Naive thymus-derived CD8-positive, alpha-beta T cell (primary cell): ENCODE measurements at regions not wholly inside any gene's neighbourhood (a gene's known extent, or its start where the extent isn't known, plus 50 kb on each side); places are given as distances from the start of the nearest gene placed in this dataset.

Experiments used
- ATAC-seq, 2 donors: fragments of 150-1000 bp; cut with Tn5 transposase in 1 of 2; sonication (Bioruptor Pico), chemical (Tn5 transposase) in 1 of 2; 1 replicate in 1 of 2; 2 replicates in 1 of 2; pipeline ENCODE4 v1.10.0; 2021; ENCODE audit warnings: mild to moderate bottlenecking in 2 of 2, moderate library complexity in 2 of 2
- POLR2A ChIA-PET: fragments of 350-600 bp; sonication (Branson Sonifier 250); formaldehyde crosslinking; loops from one replicate; lab custom pipeline; 2021; ENCODE audit warnings: antibody characterized with exemption; lab: Charles Lee
- DNase-seq, 10 donors: peaks; one replicate each; pipeline versions ENCODE4 v3.0.0 to v3.0.0-alpha.2; 2020 to 2022
- H3K27ac Mint-ChIP-seq, 10 donors: one replicate each; pipeline ENCODE4 v1.8.0; 2020 to 2022; ENCODE audit warnings: mild to moderate bottlenecking in 10 of 10, mixed read lengths in 10 of 10, moderate library complexity in 4 of 10, inconsistent platforms in 1 of 10
- H3K27me3 Mint-ChIP-seq, 5 donors: one replicate each; pipeline ENCODE4 v1.8.0; 2021 to 2022; ENCODE audit warnings: mixed read lengths in 5 of 5
- H3K36me3 Mint-ChIP-seq, 3 donors: one replicate each; pipeline ENCODE4 v1.8.0; 2020 to 2022; ENCODE audit warnings: mixed read lengths in 3 of 3, mild to moderate bottlenecking in 2 of 3, inconsistent platforms in 1 of 3
- H3K4me1 Mint-ChIP-seq, 4 donors: one replicate each; pipeline ENCODE4 v1.8.0; 2021 to 2022; ENCODE audit warnings: mixed read lengths in 4 of 4
- H3K4me3 Mint-ChIP-seq, 10 donors: one replicate each; pipeline ENCODE4 v1.8.0; 2020 to 2022; ENCODE audit warnings: mild to moderate bottlenecking in 10 of 10, mixed read lengths in 10 of 10, moderate library complexity in 6 of 10, inconsistent platforms in 1 of 10
- H3K9me3 Mint-ChIP-seq, 9 donors: one replicate each; pipeline ENCODE4 v1.8.0; 2020 to 2022; ENCODE audit warnings: mixed read lengths in 9 of 9, mild to moderate bottlenecking in 3 of 9, inconsistent platforms in 1 of 9, moderate library complexity in 1 of 9

DNA sequence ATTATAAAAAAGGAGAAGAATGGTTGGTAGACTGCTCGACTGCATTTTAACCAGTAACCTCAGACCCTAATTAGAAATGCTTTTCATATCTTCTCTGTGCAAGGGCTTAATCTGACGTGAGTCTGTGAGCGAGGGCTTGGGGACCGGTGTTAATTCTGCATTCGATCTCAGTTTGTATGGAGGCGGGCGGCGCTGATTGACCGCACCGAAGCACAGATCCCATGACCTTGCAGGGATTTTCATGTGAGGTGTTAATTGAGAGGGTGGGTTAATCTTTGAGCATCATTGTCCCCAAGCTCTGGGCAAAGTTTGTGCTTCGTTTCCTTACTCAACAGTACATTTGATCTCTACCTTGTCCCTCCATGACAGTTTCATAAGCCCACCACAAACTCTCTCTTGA lies 250.9 kb downstream of the NR2F2 start:
- ATAC-seq (no peak), DNase-seq (no peak)
- H3K27ac Mint-ChIP-seq = no peak overlapping the region
- peaks cover 0 to 11% (median 5%) of the 10 kb centered on the region in 5 donors for H3K27me3 Mint-ChIP-seq
- H3K9me3 Mint-ChIP-seq = no peaks in the 10 kb centered on the region
- no peaks in the 10 kb centered on the region for H3K36me3 Mint-ChIP-seq
- H3K4me3 Mint-ChIP-seq = no peak overlapping the region
- POLR2A ChIA-PET = no interaction called here
- H3K4me1 Mint-ChIP-seq = no peaks in the 10 kb centered on the region

DNA sequence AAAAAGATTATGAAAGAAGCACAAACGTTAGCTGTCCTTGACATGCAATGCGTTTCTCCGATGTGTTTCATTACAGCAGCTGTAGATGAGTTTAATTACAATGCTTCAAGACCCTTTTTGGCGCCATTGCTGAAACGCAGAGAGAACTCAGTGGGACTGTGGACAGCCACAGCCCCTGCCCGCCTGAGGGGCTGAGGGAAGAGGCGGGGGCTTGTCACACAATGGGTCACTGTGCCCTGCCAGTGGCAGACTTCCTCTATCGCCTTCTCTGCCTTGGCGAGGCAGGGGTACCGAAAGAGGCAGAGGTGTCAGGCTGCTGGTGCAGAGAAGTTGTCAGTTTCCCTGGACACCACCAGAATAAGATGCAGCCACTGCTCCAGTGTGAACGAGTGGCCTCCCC lies 252.0 kb downstream of the NR2F2 start:
- POLR2A ChIA-PET = no interaction called here
- Mint-ChIP-seq H3K4me1 (no peaks in the 10 kb centered on the region), H3K36me3 (no peaks in the 10 kb centered on the region), H3K27ac (no peak overlapping the region), H3K9me3 (no peaks in the 10 kb centered on the region), H3K4me3 (no peak overlapping the region), H3K27me3 (peaks cover 0 to 15% (median 5%) of the 10 kb centered on the region in 5 donors)
- DNase-seq (no peak), ATAC-seq (no peak)

DNA sequence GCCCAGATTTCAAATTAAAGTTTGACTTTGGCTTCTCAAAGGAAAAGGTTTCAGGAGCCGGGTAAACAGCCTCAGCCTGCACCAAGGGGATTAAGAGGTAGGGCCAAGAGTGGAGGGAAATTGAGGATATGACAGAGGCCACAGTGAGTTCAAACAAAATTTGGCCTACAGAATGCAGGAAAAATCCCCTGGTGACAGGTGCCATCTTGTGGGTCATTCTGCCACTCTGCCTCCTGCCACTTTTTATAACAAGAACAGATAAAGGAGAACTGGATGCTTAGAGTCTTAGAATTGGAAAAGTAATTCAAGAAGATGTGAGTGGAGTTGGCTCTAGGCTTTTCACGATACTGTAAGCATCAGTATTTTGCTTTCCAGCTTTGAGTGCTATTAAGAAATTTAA lies 253.2 kb downstream of the NR2F2 start:
- no peaks in the 10 kb centered on the region for H3K9me3 Mint-ChIP-seq
- H3K4me1 Mint-ChIP-seq = no peaks in the 10 kb centered on the region
- no peaks in the 10 kb centered on the region for H3K36me3 Mint-ChIP-seq
- H3K4me3 Mint-ChIP-seq = no peak overlapping the region
- H3K27ac Mint-ChIP-seq = no peak overlapping the region
- ATAC-seq (no peak), DNase-seq (no peak)
- peaks cover 0 to 19% (median 5%) of the 10 kb centered on the region in 5 donors for H3K27me3 Mint-ChIP-seq
- POLR2A ChIA-PET = no interaction called here

DNA sequence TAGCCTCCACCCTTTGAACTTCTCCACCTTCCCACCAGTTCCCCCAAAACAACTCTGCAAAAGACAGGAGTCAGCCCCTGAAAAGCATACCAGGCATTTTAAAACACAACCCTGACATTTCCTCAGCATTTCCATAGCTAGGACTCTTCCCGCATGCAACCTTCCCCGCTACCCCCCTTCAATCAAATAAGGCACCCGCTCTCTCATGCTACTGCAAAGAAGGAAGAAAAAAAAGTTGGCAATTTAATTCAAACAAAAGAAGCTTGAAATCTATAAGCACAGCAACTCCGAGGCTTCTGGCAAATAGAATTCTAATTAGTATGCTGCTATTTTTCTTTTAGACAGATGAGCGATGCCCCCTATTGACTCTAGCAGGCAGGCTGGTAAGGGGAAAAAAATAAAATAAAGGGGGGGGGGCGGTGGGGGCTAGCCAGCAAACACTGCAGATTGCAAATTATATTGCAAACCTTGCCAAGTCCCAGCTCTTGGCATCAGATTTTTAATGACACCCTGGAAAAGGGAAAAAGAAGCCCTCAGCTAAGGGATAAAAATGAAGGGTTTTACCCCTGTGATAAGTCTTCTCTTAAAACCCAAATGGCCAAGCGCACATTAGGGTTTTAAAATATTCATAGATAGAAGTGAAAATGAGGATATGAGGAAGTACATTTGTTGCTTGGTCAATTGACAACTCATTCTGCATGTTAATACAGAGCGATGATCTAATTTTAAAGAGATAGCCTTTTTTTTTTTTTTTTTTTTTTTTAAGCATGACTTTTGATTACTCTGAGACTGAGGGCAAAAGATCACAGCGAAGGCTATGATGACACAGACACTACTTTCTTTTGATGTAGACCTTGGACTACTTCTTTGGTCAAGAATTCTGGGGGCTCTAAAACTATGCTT lies 255.2 kb downstream of the NR2F2 start:
- POLR2A ChIA-PET = no interaction called here
- H3K27ac Mint-ChIP-seq = no peak overlapping the region
- ATAC-seq = no peak
- no peak for DNase-seq
- H3K36me3 Mint-ChIP-seq = no peaks in the 10 kb centered on the region
- no peaks in the 10 kb centered on the region for H3K9me3 Mint-ChIP-seq
- H3K4me3 Mint-ChIP-seq = no peak overlapping the region
- no peaks in the 10 kb centered on the region for H3K4me1 Mint-ChIP-seq
- H3K27me3 Mint-ChIP-seq = peaks cover 1 to 19% (median 5%) of the 10 kb centered on the region in 5 donors

DNA sequence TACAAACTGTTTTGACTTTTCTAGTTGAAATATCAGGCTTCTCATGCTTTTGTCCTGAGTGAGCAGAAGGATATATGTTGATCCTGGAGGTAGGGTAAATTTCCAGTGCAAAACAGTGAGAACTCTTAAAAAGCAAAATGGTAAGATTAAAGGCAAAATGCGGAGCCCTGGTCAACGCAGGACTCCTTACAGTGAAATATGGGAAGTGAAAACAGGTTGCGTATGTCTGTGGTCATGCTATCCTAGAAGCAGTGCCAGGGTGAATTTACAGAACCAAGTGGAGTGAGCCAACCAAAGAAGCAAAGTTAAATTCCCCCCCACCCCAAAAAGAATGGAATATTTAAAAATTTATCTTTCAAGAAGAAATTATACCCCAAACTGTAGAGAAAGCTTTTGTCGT lies 256.4 kb downstream of the NR2F2 start:
- H3K27me3 Mint-ChIP-seq = peaks cover 3 to 19% (median 6%) of the 10 kb centered on the region in 5 donors
- H3K4me3 Mint-ChIP-seq = no peak overlapping the region
- POLR2A ChIA-PET = no interaction called here
- no peak overlapping the region for H3K27ac Mint-ChIP-seq
- H3K4me1 Mint-ChIP-seq = no peaks in the 10 kb centered on the region
- DNase-seq = no peak
- no peaks in the 10 kb centered on the region for H3K9me3 Mint-ChIP-seq
- ATAC-seq = no peak
- no peaks in the 10 kb centered on the region for H3K36me3 Mint-ChIP-seq

DNA sequence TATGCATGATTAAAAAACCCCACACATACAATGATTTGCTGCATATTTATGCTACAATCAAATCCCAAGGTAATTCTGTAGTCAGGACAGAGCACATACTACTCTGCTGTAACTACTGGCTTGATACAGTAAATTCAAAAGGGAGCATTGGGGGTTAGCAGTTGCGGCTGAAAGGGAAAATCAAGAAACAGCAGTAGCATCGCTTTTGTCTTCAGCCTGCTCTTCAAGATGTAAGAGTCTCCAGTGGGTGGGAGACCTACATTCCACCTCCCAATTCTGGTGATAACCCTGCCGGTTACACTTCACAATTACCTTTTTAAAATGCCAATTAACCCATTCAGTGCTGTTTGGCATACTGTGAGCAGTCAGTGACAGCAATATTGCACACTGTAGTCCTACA lies 259.4 kb downstream of the NR2F2 start:
- ATAC-seq = no peak
- Mint-ChIP-seq H3K4me1 (no peaks in the 10 kb centered on the region), H3K36me3 (no peaks in the 10 kb centered on the region), H3K27me3 (peaks cover 2 to 28% (median 13%) of the 10 kb centered on the region in 5 donors), H3K27ac (no peak overlapping the region), H3K9me3 (peaks cover 0 to 7% (median 0%) of the 10 kb centered on the region in 9 donors), H3K4me3 (no peak overlapping the region)
- DNase-seq = no peak
- POLR2A ChIA-PET = no interaction called here

DNA sequence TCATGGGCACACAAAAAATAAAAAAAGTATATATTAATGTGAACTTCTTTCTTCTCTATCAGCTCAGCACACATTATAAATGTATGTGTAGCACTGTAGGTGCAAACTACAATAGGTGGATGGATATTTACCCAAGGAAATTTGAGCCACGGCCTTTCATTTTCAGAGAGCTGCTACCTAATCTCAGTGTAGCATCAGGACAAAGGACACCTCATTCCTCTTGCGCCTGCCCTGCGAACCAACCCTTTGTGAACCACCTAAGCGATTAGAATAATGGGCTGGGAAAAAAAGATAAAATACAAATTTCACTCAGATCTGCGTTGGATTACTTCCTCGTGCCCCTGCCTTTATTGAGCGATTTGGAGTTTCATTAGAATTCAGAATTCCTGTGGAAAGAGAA lies 263.2 kb downstream of the NR2F2 start:
- peaks cover 3 to 28% (median 3%) of the 10 kb centered on the region in 5 donors for H3K27me3 Mint-ChIP-seq
- peaks cover 0 to 7% (median 0%) of the 10 kb centered on the region in 9 donors for H3K9me3 Mint-ChIP-seq
- DNase-seq (no peak), ATAC-seq (no peak)
- H3K27ac Mint-ChIP-seq = no peak overlapping the region
- no peaks in the 10 kb centered on the region for H3K36me3 Mint-ChIP-seq
- POLR2A ChIA-PET = no interaction called here
- no peaks in the 10 kb centered on the region for H3K4me1 Mint-ChIP-seq
- H3K4me3 Mint-ChIP-seq = no peak overlapping the region

DNA sequence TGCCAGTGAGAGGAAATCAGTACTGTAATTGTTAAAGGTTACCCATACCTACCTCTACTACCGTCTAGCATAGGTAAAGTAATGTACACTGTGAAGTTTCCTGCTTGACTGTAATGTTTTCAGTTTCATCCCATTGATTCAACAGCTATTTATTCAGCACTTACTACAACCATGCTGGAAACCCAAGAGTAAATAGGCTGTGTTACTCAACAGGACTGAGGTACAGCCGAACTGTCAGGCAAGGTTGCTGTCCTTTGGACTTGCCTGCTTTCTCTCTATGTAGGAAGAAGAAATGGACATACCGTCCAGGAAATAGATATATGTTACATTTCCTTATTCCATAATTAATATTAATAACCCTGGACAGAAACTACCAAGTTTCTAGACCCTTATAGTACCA lies 265.5 kb downstream of the NR2F2 start:
- Mint-ChIP-seq H3K4me1 (no peaks in the 10 kb centered on the region), H3K27ac (no peak overlapping the region), H3K4me3 (no peak overlapping the region), H3K36me3 (no peaks in the 10 kb centered on the region), H3K9me3 (peaks cover 0 to 7% (median 0%) of the 10 kb centered on the region in 9 donors), H3K27me3 (peaks cover 0 to 22% (median 3%) of the 10 kb centered on the region in 5 donors)
- no peak for ATAC-seq
- no peak for DNase-seq
- POLR2A ChIA-PET = no interaction called here

DNA sequence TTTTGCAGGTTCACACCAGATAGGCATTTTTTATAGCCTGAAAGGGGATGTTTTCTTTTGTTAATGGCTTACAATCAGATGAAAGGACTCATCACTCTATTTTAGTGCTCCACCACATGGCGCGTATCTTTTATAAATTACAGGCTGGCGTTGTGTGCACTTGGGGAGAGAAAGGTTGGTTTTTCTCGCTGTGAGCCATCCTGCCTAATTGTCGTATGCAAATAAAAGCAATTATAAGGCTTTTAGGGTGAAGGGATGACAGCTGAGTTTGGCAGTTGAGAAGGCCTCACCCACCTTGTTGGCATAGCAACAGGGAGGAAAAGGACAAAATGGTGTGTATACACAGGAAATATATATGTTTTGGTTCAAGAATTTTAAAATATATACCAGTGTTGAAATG lies 268.0 kb downstream of the NR2F2 start:
- H3K4me3 Mint-ChIP-seq = no peak overlapping the region
- no peaks in the 10 kb centered on the region for H3K36me3 Mint-ChIP-seq
- DNase-seq = no peak
- no peak overlapping the region for H3K27ac Mint-ChIP-seq
- peaks cover 0 to 6% (median 0%) of the 10 kb centered on the region in 5 donors for H3K27me3 Mint-ChIP-seq
- no peaks in the 10 kb centered on the region for H3K4me1 Mint-ChIP-seq
- no peak for ATAC-seq
- POLR2A ChIA-PET = no interaction called here
- peaks cover 0 to 1% (median 0%) of the 10 kb centered on the region in 9 donors for H3K9me3 Mint-ChIP-seq

DNA sequence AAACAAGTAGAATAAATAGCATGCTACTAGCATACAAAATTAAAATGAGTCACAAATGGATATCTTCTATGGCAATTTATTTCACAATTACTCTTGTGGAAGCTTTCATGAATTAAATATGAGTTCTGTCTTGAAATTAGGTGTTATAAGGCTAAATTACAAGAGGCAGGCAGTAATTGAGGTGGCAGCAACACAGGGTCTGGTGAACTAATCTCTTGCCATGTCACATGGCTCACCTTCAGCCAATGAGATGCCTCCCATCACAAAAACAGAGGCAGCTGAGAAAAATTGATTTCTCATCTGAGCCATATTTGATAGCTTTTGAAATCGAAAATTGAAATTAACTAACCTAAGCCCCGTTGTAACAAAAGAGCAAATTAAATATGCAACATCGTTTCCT lies 268.8 kb downstream of the NR2F2 start:
- POLR2A ChIA-PET = no interaction called here
- H3K9me3 Mint-ChIP-seq = peaks cover 0 to 1% (median 0%) of the 10 kb centered on the region in 9 donors

DNA sequence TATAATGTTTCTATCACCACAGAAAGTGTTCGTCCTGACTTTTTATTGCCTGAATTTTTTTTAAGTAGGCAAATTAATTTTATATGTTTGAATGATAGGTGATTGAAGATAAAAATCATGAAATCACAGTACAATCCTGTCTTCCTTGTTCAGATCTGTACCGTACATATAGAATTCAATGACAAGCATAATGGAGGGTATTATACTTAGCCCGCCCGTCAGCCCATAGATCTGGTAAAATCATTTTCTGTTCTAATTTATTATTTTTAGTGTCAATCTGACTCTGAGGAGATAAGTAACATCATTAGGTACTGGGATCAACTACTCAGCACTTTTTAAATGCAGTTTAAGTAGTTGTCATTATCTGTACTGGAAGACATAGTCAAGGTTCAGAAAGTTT lies 269.9 kb downstream of the NR2F2 start:
- H3K4me3 Mint-ChIP-seq = no peak overlapping the region
- DNase-seq = no peak
- no peak overlapping the region for H3K27ac Mint-ChIP-seq
- ATAC-seq = no peak
- POLR2A ChIA-PET = no interaction called here
- peaks cover 0 to 1% (median 0%) of the 10 kb centered on the region in 9 donors for H3K9me3 Mint-ChIP-seq
- no peaks in the 10 kb centered on the region for H3K36me3 Mint-ChIP-seq
- H3K27me3 Mint-ChIP-seq = peaks cover 0 to 1% (median 0%) of the 10 kb centered on the region in 5 donors
- H3K4me1 Mint-ChIP-seq = no peaks in the 10 kb centered on the region

More for the DNA sequence above, 268.8 kb downstream of the NR2F2 start:
- no peak overlapping the region for H3K27ac Mint-ChIP-seq
- DNase-seq = no peak
- peaks cover 0 to 6% (median 0%) of the 10 kb centered on the region in 5 donors for H3K27me3 Mint-ChIP-seq
- no peaks in the 10 kb centered on the region for H3K36me3 Mint-ChIP-seq
- no peak overlapping the region for H3K4me3 Mint-ChIP-seq
- ATAC-seq = no peak
- H3K4me1 Mint-ChIP-seq = no peaks in the 10 kb centered on the region

DNA sequence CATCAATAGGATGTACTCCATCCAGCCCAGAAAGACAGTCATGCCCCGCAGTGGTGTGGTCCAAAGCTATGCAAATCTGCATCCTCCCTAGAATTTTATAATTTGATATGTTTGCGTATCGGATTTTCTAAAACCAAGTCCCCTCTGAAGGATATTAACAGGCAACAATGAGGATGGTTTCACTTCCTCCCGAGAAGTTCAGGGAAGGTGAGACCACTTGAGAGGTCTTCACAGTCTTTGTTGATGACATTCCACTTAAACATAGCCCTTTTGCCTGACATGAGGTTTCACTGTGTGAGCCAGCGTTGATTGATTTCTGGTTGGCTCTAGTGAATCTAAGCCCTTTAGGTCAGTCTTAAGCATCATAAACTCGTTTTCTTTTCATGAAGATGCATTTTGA lies 276.1 kb downstream of the NR2F2 start:
- ATAC-seq (no peak), DNase-seq (no peak)
- Mint-ChIP-seq H3K36me3 (no peaks in the 10 kb centered on the region), H3K4me1 (no peaks in the 10 kb centered on the region), H3K27me3 (peaks cover 0 to 2% (median 0%) of the 10 kb centered on the region in 5 donors), H3K9me3 (peaks cover 0 to 2% (median 0%) of the 10 kb centered on the region in 9 donors), H3K4me3 (no peak overlapping the region), H3K27ac (no peak overlapping the region)
- POLR2A ChIA-PET = no interaction called here

DNA sequence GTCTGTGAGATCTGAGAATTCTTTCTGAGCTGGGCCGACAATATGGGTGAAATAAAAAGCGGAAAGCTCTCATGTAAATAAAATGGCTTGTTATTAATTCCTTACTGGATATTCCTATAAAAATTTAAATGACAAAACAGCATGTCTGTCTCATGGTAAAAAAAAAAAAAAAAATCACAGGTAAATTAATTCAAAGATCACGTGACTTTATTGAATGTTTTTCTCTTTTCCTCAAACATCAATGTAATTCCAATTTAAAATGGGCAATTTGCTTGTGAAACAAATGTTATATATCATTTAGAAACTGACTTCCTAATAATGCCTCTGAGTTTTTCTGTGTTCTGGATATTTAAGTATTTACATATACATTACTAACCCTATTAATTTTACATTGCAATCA lies 280.3 kb downstream of the NR2F2 start:
- ATAC-seq = no peak
- no peaks in the 10 kb centered on the region for H3K4me1 Mint-ChIP-seq
- no peak for DNase-seq
- no peaks in the 10 kb centered on the region for H3K36me3 Mint-ChIP-seq
- H3K27ac Mint-ChIP-seq = no peak overlapping the region
- no peak overlapping the region for H3K4me3 Mint-ChIP-seq
- POLR2A ChIA-PET = no interaction called here
- peaks cover 0 to 3% (median 1%) of the 10 kb centered on the region in 5 donors for H3K27me3 Mint-ChIP-seq
- H3K9me3 Mint-ChIP-seq = peaks cover 0 to 18% (median 5%) of the 10 kb centered on the region in 9 donors
